ENCODE measurements at regions not wholly inside any gene's neighbourhood (a gene's known extent, or its start where the extent isn't known, plus 50 kb on each side); places are given as distances from the start of the nearest gene placed in this dataset.
A peak's percentile ranks its signal among the peaks of the same experiment; 100 is the strongest.

GRCh38 chr16:27722892-27723450 is 173.0 kb downstream of the KATNIP start:
- Histone ChIP-seq H3K27me3 (no peaks in the 10 kb centered on the region), H3K4me3 (no peak overlapping the region), H3K27ac (peak overlapping the region in 1 of 4 donors; percentile 75), H3K9me3 (no peaks in the 10 kb centered on the region), H3K36me3 (peaks cover 0 to 69% of the 10 kb centered on the region in 2 donors), H3K4me1 (peaks cover 0 to 43% (median 0%) of the 10 kb centered on the region in 3 donors)
- no peak for ATAC-seq
- whole genome bisulfite sequencing, 2 donors (ENCODE audit: low coverage in 1 of 2), result 82 to 83% methylated on average over 2 to 5 of the region's 7 CpGs
- TF ChIP-seq POLR2AphosphoS5 (IDR thresholded peaks at IDR 0.05), result no peak

GRCh38 chr16:27723711-27724481 is 174.0 kb downstream of the KATNIP start:
- Histone ChIP-seq H3K27me3 (no peaks in the 10 kb centered on the region), H3K36me3 (peaks cover 0 to 78% of the 10 kb centered on the region in 2 donors), H3K27ac (peak overlapping the region in 2 of 4 donors; percentile 38 to 75), H3K9me3 (no peaks in the 10 kb centered on the region), H3K4me1 (peaks cover 0 to 43% (median 0%) of the 10 kb centered on the region in 3 donors), H3K4me3 (no peak overlapping the region)
- ATAC-seq, result no peak
- TF ChIP-seq CTCF (IDR thresholded peaks at IDR 0.05) (no peak), EP300 (IDR thresholded peaks at IDR 0.05) (no peak), POLR2AphosphoS5 (IDR thresholded peaks at IDR 0.05) (no peak), POLR2A (IDR thresholded peaks at IDR 0.05) (no peak)
- WGBS, 2 donors (ENCODE audit: low coverage in 1 of 2), result 86 to 90% methylated on average over 4 to 8 of the region's 15 CpGs

GRCh38 chr16:27724482-27725235 is 174.7 kb downstream of the KATNIP start:
- Histone ChIP-seq H3K4me1 (peaks cover 0 to 43% (median 0%) of the 10 kb centered on the region in 3 donors), H3K4me3 (no peak overlapping the region), H3K9me3 (no peaks in the 10 kb centered on the region), H3K27me3 (no peaks in the 10 kb centered on the region), H3K36me3 (peaks cover 0 to 85% of the 10 kb centered on the region in 2 donors), H3K27ac (peak overlapping the region in 2 of 4 donors; percentile 38 to 75)
- no peak for ATAC-seq
- TF ChIP-seq POLR2A (IDR thresholded peaks at IDR 0.05) (no peak), CTCF (IDR thresholded peaks at IDR 0.05) (no peak), POLR2AphosphoS5 (IDR thresholded peaks at IDR 0.05) (no peak)
- 60 to 66% methylated on average over 2 to 6 of the region's 8 CpGs for WGBS, 2 donors (ENCODE audit: low coverage in 1 of 2)

GRCh38 chr16:27725236-27726000 is 175.5 kb downstream of the KATNIP start:
- no peak overlapping the region for H3K27ac ChIP-seq

More at GRCh38 chr16:27725236-27726000, 175.5 kb downstream of the KATNIP start:
- WGBS, 2 donors (ENCODE audit: low coverage in 1 of 2), result 89 to 94% methylated on average over 8 to 11 of the region's 15 CpGs
- Histone ChIP-seq H3K27me3 (no peaks in the 10 kb centered on the region), H3K4me1 (peaks cover 0 to 37% (median 0%) of the 10 kb centered on the region in 3 donors), H3K36me3 (peaks cover 0 to 82% of the 10 kb centered on the region in 2 donors), H3K9me3 (no peaks in the 10 kb centered on the region), H3K4me3 (no peak overlapping the region)
- ATAC-seq, result no peak
- TF ChIP-seq POLR2AphosphoS5 (IDR thresholded peaks at IDR 0.05) (no peak), CTCF (IDR thresholded peaks at IDR 0.05) (no peak), EP300 (IDR thresholded peaks at IDR 0.05) (no peak), POLR2A (IDR thresholded peaks at IDR 0.05) (no peak)
